ENCODE measurements at regions not wholly inside any gene's neighbourhood (a gene's known extent, or its start where the extent isn't known, plus 50 kb on each side); places are given as distances from the start of the nearest gene placed in this dataset.

GRCh38 chr14:98114946-98115345 is 1157.1 kb downstream of the BCL11B start:
- TF ChIP-seq CTCF (conservative IDR thresholded peaks at IDR 0.05), result no peak
- no peak for TF ChIP-seq ZFX (IDR thresholded peaks at IDR 0.05)
